ENCODE measurements at regions not wholly inside any gene's neighbourhood (a gene's known extent, or its start where the extent isn't known, plus 50 kb on each side); places are given as distances from the start of the nearest gene placed in this dataset.

DNA sequence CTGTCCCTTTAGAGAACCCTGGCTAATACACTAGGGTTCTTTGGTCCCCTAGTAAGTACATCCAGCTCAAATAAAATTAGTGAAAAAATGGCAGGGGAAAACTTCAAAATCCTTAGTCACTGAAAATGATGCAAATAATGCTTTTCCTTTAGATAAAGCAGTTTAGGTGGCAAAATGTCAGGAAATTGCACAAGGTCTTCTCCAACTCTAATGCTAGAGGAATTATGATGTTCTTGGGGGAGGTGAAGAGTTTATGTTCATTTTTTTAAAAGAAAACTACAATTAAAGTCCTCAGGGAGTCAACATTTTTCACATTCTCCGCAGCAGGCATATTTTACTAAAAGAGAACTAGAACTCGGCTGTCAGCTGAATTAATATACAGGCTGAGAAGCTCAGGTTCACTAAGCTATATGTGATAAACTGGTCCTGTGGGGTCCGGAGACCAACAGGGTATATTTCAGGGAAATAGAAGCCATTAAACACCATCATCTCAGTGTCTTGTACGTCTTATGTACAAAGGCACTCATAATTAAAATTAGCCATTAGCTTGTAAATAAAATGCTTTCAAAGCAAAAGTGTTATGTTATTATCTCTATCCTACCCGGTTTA, 1164.7 kb upstream of the AUTS2 start:
- DNase-seq (ENCODE audit: low read depth in 2 of 2) = no peak

DNA sequence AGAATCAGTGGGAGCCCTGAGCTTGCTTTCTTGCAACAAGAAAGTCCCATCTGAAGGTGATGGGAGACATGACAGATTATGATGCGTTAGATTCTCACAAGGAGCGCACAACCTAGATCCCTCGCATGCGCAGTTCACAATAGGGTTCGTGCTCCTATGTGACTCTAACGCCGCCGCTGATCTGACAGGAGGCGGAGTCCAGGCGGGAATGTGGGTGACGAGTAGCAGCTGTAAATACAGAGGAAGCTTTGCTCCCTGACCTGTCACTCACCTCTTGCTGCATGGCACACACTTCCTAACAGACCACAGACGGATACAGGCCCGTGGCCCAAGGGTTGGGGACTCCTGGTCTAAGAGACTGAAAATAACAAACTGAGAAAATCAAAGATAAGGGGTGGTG, 1163.4 kb upstream of the AUTS2 start:
- DNase-seq (ENCODE audit: low read depth in 2 of 2) = no peak

- no peak for DNase-seq (ENCODE audit: low read depth in 2 of 2)
These were observed 1160.3 kb upstream of the AUTS2 start for GRCh38 chr7:68438016-68438415.

- DNase-seq (ENCODE audit: low read depth in 2 of 2) = no peak
These were observed 1159.5 kb upstream of the AUTS2 start for GRCh38 chr7:68438811-68439210.

DNA sequence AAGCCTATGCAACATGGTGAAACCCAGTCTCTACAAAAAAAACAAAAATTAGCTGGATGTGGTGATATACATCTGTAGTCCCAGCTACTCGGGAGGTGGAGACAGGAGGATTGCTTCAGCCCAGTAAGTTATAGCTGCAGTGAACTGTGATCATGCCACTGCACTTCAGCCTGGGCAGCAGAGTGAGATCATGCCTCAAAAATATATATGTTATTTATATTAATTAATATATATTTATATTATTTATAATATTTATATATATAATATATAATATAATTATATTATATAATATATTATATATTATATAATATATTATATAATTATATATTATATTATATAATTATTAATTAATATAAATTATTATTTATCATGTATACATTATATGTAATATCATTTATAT, 1158.4 kb upstream of the AUTS2 start:
- DNase-seq (ENCODE audit: low read depth in 2 of 2) = no peak

GRCh38 chr7:68440866-68441265, 1157.4 kb upstream of the AUTS2 start:
- DNase-seq (ENCODE audit: low read depth in 2 of 2) = no peak

DNA sequence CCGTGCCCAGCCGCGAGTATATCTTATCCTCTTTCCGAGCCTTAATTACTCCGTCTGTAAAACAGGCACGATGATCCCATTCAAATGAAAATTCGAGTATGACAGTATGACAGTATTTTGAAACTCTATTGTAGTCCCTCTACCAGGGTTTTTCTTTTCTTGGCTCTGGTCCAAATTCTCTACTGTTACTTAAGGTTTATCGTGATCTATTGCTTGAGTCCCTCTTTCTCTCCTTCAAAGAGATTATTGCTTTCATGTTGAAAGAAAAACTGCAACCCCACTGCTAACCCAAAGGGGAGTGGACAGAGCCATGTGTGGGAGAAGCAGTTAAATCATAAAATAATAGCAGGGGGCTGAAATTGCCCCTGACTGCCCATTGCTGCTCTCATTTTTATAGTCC, 1156.6 kb upstream of the AUTS2 start:
- DNase-seq (ENCODE audit: low read depth in 2 of 2) = no peak

GRCh38 chr7:68442931-68443631, 1155.2 kb upstream of the AUTS2 start:
- DNase-seq (ENCODE audit: low read depth in 2 of 2) = no peak

GRCh38 chr7:68444042-68444441, 1154.2 kb upstream of the AUTS2 start:
- no peak for DNase-seq (ENCODE audit: low read depth in 2 of 2)

- DNase-seq (ENCODE audit: low read depth in 2 of 2) = no peak
These were observed 1153.3 kb upstream of the AUTS2 start for GRCh38 chr7:68444956-68445355.

DNA sequence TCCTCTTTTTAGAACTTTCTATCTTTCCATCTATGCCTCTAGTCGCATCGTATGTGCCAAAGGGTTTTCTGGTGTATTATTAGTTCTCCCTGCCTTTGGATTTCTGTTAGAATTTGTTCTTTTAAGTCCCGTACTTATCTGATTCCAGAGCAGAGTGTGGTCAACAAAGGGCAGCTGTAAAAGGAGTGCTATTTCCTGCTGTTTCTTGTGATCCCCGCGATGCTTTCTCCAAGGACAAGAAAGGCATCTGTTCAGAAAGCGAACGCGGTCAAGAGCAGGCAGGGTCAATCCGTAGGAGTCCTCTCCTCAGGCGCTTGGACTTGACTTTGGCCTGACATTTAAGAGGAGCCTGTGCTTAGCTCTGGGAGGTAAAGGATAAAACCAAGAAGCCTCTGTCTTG, 1152.1 kb upstream of the AUTS2 start:
- no peak for DNase-seq (ENCODE audit: low read depth in 2 of 2)

GRCh38 chr7:68449099-68449498, 1149.2 kb upstream of the AUTS2 start:
- no peak for DNase-seq (ENCODE audit: low read depth in 2 of 2)

DNA sequence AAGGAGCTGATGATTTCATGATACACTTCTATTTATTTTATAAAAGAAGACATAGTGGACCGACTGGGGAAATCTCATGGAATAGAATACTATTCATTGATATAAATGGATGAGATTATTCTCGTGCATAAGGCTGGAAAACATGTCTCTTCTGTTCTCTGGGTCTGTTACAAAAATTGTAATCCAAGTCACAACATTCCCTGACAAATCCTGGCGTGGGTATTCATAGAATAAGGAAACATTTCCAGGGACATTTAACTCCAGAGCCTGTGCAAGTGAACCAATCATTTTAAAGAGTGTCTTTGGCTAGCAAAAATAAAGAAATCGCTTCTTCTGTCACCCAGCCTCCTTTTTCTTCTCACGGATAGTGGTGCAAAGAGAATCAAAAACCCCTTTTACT, 1148.5 kb upstream of the AUTS2 start:
- no peak for DNase-seq (ENCODE audit: low read depth in 2 of 2)

DNA sequence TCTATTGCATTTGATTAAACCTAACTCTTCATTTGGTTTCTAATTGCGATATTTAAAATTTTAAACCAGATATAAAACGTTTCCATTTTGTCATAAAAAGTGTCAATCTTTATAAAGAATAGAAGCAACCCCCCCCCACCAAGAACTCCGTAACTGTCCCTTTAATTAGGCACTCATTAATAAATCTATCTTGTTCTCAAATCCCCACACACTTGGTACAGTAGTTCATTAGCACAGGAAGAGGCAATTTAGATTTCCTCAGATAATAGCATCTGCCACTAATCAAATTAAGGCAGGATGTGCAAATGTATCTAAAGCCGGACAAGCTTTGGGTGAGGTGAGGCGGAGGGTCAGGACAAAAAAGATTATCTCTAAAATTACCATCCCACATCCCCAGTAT, 1143.3 kb upstream of the AUTS2 start:
- DNase-seq (ENCODE audit: low read depth in 2 of 2) = no peak

- no peak for DNase-seq (ENCODE audit: low read depth in 2 of 2)
These were observed 1141.8 kb upstream of the AUTS2 start for GRCh38 chr7:68456469-68456868.

DNA sequence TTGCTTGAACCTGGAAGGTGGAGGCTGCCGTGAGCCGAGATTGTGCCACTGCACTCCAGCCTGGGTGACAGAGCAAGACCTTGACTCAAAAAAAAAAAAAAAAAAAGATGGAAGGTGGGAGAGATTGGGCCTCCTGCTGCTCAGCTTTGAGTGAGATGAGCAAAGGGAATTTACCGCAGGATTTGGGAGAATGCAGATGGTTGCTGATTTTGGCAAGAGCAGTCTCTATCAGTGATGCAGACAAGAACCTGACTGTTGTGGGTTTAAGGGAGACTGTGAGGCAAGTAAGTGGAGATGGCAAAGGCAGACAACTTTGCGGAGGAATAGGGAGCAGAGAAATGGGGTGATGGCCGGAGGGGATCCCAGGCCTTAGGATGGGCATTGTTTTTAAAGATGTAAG, 1140.8 kb upstream of the AUTS2 start:
- DNase-seq (ENCODE audit: low read depth in 2 of 2) = no peak

- DNase-seq (ENCODE audit: low read depth in 2 of 2) = no peak
These were observed 1140.0 kb upstream of the AUTS2 start for GRCh38 chr7:68458010-68458908.

DNA sequence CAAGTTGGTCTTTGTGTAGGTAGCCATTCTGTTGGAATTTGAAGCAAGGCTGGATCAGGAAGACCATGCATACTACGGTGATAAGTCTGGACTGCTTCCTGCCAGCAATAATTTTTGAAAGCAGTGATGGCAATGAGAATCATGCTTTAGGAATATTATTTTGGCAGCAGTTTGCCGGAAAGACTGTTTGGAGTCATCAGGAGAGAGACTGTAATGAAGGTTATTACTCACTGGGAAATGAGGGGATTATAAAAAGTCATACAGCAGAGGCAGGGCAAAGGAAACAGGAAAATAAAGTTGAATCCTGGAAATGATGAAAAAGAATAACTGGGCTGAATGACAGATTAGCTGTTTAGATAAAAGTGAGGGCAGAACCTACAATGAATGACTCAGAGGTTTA, 1136.8 kb upstream of the AUTS2 start:
- DNase-seq (ENCODE audit: low read depth in 2 of 2) = no peak

GRCh38 chr7:68470836-68471435, 1127.3 kb upstream of the AUTS2 start:
- no peak for DNase-seq (ENCODE audit: low read depth in 2 of 2)

DNA sequence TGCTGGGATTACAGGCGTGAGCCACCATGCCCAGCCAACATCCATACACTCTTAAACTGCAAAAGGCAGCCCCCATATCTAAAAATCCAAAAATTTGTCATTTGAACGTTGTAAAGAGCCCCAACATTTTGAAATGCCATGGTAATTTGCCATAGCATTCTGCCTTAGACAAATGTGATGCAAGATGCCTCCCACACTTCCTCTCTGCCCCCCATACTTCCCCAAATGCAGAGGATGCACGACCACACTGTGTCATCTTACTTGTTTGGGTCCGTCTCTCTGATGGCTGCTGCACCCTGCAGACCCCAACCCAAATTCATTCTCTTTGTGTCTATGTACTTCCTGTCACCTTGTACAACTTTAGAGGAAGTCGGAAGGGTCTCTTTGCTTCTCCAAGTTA, 1125.6 kb upstream of the AUTS2 start:
- no peak for DNase-seq (ENCODE audit: low read depth in 2 of 2)

- no peak for DNase-seq (ENCODE audit: low read depth in 2 of 2)
These were observed 1123.5 kb upstream of the AUTS2 start for GRCh38 chr7:68474661-68475216.

DNA sequence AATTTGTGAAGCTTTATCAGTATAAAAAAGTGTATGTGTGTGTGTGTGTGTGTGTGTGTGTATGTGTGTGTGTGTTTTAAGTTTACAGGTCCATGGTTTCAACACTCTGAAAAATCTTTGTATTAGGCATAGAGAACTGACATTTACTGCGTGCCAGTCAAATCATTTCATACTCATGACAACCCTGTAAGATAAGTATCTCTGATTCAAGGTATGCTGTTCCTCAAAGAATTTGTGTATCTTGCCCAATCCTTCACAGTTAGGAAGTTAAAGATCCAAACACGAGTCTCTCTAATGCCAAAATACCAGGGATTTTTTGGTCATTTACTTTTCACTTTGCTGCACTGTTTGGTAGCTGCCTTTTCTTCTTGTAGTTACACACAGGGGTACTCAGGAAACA, 1121.3 kb upstream of the AUTS2 start:
- no peak for DNase-seq (ENCODE audit: low read depth in 2 of 2)

Measured in stimulated activated CD4-positive, alpha-beta T cell treated with anti-CD3 and anti-CD28 coated beads, Interleukin-15, amount 100 ng/mL, for 48 hours (primary cell).